ENCODE measurements at regions not wholly inside any gene's neighbourhood (a gene's known extent, or its start where the extent isn't known, plus 50 kb on each side); places are given as distances from the start of the nearest gene placed in this dataset.
"Not testable (repeated sequence)": the region's sequence is repeated elsewhere in the genome, so short reads cannot be mapped to it uniquely, and the experiment has no call there.

GRCh38 chr7:138196503-138196946, 120.3 kb downstream of the AKR1D1 start:
- not testable (repeated sequence) for TF ChIP-seq CTCF, POLR2A (IDR thresholded peaks at IDR 0.05)
